NCI-H1436 (cell line): ENCODE measurements at regions not wholly inside any gene's neighbourhood (a gene's known extent, or its start where the extent isn't known, plus 50 kb on each side); places are given as distances from the start of the nearest gene placed in this dataset.
"Not testable (repeated sequence)": the region's sequence is repeated elsewhere in the genome, so short reads cannot be mapped to it uniquely, and the experiment has no call there.

Experiments used
- DNase-seq: peaks from one replicate; lab custom pipeline; 2025; lab: John Stamatoyannopoulos, UW

DNA sequence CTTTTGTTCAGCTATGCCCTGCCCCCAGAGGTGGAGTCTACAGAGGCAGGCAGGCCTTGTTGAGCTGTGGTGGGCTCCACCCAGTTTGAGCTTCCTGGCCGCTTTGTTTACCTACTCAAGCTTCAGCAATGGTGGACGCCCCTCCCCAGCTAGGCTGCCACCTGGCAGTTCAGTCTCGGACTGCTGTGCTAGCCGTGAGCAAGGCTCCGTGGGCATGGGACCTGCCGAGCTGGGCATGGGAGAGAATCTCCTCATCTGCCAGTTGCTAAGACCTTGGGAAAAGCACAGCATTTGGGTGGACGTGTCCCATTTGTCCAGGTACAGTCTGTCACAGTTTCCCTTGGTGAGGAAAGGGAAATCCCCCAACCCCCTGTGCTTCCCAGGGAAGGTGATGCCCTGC lies 270.0 kb upstream of the TCERG1L start:
- DNase-seq: not testable (repeated sequence)

GRCh38 chr10:131584287-131584686 lies 272.8 kb upstream of the TCERG1L start:
- DNase-seq: no peak

GRCh38 chr10:131585761-131586160 lies 274.2 kb upstream of the TCERG1L start:
- no peak for DNase-seq

DNA sequence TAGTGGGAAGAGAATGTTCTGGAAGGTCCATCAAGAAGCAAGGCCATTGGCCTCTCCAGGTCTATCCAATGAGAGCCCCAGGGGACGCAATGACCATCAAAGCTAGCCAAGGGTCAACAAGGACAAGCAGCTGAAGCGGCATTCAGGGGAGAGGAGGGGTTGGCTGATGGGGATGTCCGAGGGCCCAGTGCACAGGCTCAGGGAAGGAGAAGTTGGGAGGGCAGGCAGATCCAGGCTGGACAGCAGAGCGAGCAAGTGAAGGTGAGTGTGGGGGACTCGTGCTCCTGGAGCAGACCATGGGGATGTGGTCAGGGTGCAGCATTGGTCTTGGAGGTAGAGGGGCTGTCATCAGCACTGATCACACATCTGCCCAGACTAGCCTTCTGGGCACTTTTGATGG lies 275.4 kb upstream of the TCERG1L start:
- DNase-seq: no peak

DNA sequence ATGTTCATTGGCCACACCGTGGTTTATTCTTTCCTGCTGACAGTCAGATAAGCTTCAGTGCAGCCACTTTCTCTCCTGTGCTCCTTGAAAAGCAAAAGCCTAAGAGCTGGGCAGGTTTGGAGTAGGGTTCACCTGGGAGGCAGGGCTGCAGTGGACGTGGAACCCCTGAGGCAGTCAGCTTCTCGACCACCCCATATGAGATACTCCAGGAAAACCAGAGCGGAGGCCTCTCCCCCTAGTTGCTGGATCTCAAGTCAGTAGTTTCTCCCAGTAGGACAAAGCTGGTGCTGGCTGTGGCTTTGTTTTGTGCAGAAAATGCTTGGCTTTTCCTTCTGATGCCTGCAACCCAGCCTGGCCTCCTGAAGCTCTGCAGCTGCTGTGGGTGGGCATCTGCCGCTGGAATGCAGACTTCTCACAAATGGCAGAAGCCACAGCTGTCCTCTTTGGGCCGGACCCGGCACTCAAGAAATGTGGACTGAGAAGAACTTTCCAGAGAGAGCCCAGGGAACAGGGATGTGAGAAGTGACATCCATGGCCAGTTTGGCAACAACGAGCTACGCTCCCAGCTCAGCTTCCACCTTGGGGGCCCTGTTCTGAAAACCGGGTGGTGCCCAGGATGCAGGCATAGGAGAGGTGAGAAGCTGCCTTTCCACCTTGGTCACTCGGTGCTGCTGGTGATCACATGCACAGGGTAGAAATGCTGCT lies 276.6 kb upstream of the TCERG1L start:
- no peak for DNase-seq

DNA sequence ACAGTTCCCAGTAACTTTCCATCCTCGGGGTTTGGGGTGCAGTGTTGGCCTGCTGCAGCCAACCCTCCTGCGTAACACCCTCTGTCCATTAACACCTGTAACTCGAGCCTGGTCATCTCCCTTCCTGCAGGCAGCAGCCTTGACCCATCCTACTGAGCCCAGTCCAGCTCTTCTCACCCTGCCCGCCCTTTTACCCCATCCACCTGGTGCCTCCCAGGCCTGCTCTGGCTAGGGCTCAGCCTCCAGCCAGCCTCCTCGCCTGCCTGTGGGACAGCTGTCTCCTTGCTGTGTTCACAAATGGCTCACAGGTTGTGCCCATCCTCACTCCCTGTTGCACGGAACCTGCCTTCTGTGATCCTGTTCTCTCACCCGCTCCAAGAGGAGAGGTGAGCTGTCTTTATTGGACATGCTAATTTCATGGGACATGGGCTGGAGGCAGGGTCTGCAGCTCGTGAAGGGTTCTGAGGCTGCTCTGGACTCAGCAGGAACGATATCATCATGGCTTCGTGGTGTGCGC lies 277.2 kb upstream of the TCERG1L start:
- no peak for DNase-seq

DNA sequence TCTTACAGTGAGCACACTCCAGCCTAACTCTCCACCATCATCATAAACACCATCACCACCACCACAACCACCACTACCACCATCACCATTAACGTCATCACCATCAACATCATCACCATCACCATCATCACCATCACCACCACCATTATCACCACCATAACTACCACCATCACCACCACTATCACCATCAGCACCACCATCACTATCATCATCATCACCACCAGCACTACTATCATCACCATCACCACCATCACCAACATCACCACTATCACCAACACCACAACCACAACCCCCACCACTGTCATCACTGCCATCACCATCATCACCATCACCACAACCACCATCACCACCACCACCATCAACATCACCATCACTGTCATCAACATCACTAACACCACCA lies 279.0 kb upstream of the TCERG1L start:
- no peak for DNase-seq

- no peak for DNase-seq
Measured at GRCh38 chr10:131591936-131592335, 280.4 kb upstream of the TCERG1L start.

DNA sequence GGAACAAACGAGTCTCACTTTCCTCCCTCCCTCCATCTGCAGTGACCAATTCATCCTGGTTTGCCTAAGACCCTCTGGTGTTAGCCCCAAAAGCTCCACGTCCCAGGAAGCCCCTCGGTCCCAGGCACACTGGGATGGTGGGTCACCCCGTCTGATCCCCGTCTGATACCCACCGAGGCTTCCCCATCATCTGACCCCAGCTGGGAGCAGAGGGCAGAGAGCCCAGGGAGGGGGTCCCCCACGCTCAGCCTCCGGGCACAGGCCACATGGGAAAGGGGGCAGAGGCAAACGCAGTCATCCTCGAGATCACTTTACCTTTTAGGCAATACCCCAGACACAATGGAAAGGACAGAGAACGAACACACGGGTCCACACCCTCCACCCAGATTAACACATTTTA lies 291.6 kb upstream of the PPP2R2D start:
- DNase-seq: no peak

DNA sequence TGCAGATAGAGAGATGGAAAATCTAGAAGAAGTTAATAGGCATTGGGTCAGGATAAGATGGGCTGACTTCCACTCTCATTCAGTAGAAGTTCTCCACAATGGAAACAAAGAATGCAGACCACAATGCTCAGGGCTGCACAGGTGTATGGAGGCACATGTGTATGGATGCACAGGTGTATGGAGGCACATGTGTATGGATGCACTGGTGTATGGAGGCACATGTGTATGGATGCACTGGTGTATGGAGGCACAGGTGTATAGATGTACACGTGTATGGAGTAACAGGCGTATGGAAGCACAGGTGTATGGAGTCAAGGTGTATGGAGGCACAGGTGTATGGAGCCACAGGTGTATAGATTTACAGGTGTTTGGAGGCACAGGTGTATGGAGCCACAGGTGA lies 285.7 kb upstream of the PPP2R2D start:
- DNase-seq: no peak

- no peak for DNase-seq
Measured at GRCh38 chr10:131616040-131616439, 284.8 kb upstream of the PPP2R2D start.

DNA sequence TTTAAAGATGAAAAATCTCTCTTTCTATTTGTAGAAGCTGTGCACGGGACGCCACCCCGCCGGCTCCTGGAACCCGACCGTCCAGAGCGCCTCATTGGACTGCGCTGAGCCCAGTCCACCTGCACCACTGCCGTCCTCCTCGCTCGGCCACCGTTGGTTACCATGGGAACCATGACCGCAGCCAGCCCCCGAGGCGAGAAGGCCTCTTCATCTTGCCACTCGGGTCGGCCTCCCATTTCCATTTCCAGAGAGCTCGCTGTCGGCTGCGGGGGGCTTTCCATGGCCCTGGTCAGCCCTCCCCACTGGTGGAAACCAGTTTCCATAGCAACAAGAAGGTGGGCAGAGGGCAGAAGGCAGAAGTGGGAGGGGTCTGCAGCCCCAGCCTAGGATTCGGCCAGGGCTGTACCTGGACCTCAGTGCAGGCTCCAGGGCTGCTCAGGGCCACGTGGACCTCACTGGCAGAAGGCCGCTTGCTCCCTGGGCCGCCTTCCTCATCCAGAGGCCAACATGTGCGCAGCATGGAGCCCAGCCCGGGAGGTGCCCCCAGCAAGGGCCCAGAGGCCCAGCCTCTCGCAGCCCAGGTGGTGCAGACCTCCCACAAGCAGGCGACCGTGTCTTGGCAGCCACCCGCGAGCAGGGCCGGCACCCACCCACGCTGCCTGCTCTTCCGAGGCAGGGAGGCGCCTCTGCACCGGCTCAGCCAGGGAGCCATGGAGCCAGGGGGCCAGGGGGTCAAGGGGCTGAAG lies 283.5 kb upstream of the PPP2R2D start:
- DNase-seq: no peak

DNA sequence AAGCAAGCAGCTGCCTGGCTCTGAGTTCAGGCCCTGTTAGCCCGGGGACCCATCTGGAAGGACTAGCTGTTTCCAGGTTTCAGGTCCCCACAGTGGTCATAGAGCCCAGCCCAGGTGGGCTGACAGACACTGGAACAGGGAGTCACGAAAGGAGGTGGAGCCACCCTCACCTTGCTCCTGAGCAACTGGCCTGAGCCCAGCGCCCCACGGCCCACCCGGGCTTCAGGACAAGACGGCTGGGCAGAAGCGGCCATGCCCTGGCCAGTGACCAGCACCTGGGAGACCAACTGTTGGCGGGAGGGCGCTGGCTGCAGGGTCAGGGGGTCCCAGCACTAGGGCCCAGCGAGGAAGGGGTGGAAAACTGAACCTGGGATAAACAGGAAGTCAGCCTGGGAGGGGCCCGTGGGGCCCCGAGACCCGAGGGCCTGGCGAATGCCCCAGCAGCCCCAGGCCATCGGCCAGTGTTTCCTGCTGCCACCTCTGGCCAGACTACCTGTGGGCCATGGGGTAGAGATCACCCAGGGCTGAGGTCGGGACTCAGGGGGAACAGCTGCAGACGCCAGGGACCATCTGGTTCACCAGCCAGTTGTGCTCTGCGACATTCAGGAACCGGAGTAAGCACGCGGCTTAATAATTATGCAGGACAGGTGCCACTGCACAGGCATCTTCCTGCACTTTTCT lies 282.1 kb upstream of the PPP2R2D start:
- DNase-seq: no peak

- DNase-seq: no peak
Measured at GRCh38 chr10:131620314-131620713, 280.5 kb upstream of the PPP2R2D start.

DNA sequence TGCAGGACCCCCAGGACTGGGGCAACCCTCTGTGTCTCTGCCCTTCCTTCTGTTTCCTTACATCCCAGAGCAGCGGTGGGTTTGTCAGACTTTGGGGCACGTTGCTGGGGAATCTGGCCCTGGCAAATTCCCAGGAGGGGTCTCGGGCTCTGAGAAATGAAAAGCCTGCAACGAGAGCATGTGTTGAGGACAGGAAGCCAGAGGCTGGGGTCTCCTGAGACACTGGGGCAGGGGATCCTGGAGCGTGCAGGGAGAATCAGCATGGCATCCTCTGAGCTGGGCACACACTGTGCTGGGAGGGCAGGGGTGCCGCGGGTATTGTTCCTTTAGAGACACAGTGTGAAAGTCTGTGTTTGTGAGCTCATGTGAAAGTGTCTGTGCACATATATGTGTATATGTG lies 279.9 kb upstream of the PPP2R2D start:
- DNase-seq: no peak

GRCh38 chr10:131621784-131622624 lies 278.8 kb upstream of the PPP2R2D start:
- no peak for DNase-seq

GRCh38 chr10:131625041-131625440 lies 275.8 kb upstream of the PPP2R2D start:
- DNase-seq: no peak

- DNase-seq: no peak
Measured at GRCh38 chr10:131626274-131626673, 274.5 kb upstream of the PPP2R2D start.

DNA sequence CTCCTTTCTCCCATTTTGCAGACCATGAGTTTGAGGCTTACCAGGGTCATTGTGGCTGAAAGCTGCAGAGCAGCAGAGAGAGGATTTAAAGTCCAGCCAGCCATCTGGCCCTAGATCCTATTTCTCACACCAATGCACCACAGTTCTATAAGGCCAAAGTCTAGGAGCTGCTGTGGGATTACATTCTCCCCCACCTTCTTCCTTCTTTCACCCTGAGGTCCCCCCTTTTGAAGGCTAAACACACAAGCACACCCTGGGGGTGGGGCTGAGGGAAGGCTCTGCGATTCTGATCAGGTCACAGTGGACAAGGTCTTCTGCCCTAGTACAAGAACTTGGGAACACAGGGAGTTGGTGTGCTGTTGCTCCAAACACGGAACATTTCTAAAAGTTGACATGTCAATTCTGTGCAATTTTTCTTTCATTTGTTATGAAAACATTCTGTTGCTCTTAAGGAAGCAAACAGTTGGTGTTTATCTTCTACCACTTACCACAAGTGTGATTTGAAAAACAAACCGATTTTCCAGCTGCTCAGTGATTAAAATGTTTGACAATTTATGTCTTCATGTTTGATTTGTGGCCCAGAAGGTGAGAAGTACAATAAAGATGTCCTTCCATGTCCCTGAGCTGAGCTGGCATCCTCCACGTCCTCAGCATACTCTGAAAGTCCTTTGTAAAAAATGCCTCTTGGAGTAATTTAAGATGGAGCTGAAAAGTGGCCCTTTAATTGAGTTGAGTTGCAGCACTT lies 271.6 kb upstream of the PPP2R2D start:
- no peak for DNase-seq

- DNase-seq: no peak
Measured at GRCh38 chr10:131630772-131631258, 270.0 kb upstream of the PPP2R2D start.

DNA sequence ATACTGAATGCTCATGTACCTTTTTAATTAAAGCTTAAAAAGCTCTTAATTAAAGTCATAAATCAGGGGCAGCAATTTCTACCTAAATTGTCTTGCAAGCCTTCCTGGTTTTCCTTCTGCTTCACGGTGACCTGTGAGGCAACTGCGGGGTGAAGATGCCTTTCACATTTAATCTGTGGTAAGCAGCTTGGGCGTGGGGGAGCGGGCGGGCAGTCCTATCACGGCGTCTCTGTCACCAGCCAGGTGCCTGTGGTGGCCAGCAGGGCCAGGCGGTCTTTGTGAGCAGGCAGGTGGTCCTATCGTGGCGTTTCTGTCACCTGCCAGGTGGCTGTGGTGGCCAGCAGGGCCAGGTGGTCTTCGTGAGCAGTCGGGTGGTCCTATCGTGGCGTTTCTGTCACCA lies 269.2 kb upstream of the PPP2R2D start:
- no peak for DNase-seq
